Fibroblast of villous mesenchyme (primary cell): ENCODE measurements at regions not wholly inside any gene's neighbourhood (a gene's known extent, or its start where the extent isn't known, plus 50 kb on each side); places are given as distances from the start of the nearest gene placed in this dataset.

Experiments
- DNase-seq: peaks from one replicate; pipeline ENCODE4 v3.0.0-alpha.2; 2010; ENCODE audit warnings: low read depth
- H3K4me3 ChIP-seq: 2 replicates; pipeline ENCODE4 v1.5.1; 2011; ENCODE audit warnings: low read depth, mild to moderate bottlenecking, low read length
- CTCF ChIP-seq: IDR thresholded peaks from 2 replicates; pipeline ENCODE4 v1.5.1; 2012; ENCODE audit warnings: low read depth, mild to moderate bottlenecking, low read length; ENCODE audit not compliant: insufficient read depth

GRCh38 chr2:53417385-53417784 lies 350.2 kb upstream of the CHAC2 start:
- no peak for DNase-seq

GRCh38 chr2:53407363-53408080 lies 360.1 kb upstream of the CHAC2 start:
- TF ChIP-seq CTCF, result no peak
- DNase-seq, result no peak
- no peak overlapping the region for H3K4me3 ChIP-seq

More at GRCh38 chr2:53417385-53417784, 350.2 kb upstream of the CHAC2 start:
- no peak overlapping the region for H3K4me3 ChIP-seq
- TF ChIP-seq CTCF, result no peak

- peak; percentile 70 for DNase-seq
- no peak overlapping the region for H3K4me3 ChIP-seq
- TF ChIP-seq CTCF, result no peak
These were observed 363.7 kb upstream of the CHAC2 start for GRCh38 chr2:53403792-53404413.

- no peak overlapping the region for H3K4me3 ChIP-seq
- TF ChIP-seq CTCF, result no peak
- no peak for DNase-seq
These were observed 370.5 kb upstream of the CHAC2 start for GRCh38 chr2:53397085-53397484.

GRCh38 chr2:53381271-53381670 lies 386.3 kb upstream of the CHAC2 start:
- no peak overlapping the region for H3K4me3 ChIP-seq
- DNase-seq, result peak; percentile 22
- TF ChIP-seq CTCF, result no peak

- DNase-seq, result no peak
- no peak overlapping the region for H3K4me3 ChIP-seq
- no peak for TF ChIP-seq CTCF
These were observed 388.1 kb upstream of the CHAC2 start for GRCh38 chr2:53379547-53379946.
